ENCODE measurements at regions not wholly inside any gene's neighbourhood (a gene's known extent, or its start where the extent isn't known, plus 50 kb on each side); places are given as distances from the start of the nearest gene placed in this dataset.
"Not testable (repeated sequence)": the region's sequence is repeated elsewhere in the genome, so short reads cannot be mapped to it uniquely, and the experiment has no call there.

DNA sequence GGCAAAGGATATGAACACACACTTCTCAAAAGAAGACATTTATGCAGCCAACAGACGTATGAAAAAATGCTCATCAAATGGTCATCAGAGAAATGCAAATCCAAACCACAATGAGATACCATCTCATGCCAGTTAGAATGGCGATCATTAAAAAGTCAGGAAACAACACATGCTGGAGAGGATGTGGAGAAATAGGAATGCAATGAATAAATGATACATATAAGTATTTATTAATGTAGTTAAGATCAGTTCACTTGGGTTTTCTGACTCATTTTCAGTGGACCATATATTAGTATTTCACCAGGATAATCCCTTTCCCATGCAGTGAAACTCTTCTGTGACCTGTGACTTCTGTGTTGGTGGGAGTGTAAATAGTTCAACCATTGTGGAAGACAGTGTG is 110.1 kb downstream of the ATXN3L start:
- H3K4me3 Mint-ChIP-seq; H3K27me3 Mint-ChIP-seq; H3K4me1 Mint-ChIP-seq; POLR2A ChIA-PET (ENCODE audit: partially characterized antibody); H3K4me1 ChIP-seq (ENCODE audit: insufficient read depth, low read length); H3K9me3 Mint-ChIP-seq; H3K36me3 ChIP-seq (ENCODE audit: insufficient read depth, low read length); DNase-seq; H3K27ac ChIP-seq (ENCODE audit: low read depth, low read length); CTCF ChIA-PET (ENCODE audit: partially characterized antibody); H3K36me3 Mint-ChIP-seq; H3K27me3 ChIP-seq (ENCODE audit: insufficient read depth, low read length); H3K9me3 ChIP-seq (ENCODE audit: control insufficient read depth in 1 of 2, low read length in 2 of 2); H3K4me3 ChIP-seq (ENCODE audit: low read length in 2 of 2); intact Hi-C loops (cut with micrococcal nuclease): not testable (repeated sequence)
- H3K27ac Mint-ChIP-seq: peak overlapping the region in 1 of 7 donors; percentile 3

DNA sequence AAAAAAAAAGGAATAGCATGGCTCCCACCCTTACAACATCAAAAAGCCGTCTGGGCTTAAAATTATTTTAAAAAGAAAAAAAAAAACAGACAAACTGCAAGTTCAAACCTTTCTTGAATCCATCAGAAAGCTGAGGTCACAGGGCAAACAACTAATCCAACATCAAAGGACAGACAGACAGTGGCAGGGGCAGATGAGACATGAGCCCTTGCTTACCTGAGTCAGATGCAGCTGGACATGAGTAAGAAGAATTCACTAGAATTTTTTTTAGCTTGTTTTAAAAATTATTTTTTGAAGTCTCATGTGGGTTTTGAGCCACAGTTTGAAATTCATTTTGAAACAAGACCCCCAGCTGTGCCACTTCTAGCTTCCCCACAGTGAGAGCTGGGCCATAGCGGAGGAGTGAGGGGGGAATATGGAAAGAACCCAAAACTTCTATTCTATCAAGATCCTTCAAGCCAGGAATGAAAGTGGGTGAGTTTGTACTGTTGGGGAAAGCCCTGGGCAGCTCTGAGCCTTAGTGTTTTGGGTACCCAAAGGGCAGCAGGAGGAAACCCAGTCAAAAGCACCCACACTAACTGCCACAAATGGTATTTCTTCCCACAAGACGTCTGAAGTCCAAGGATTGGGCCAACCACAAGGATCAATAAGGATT is 111.4 kb downstream of the ATXN3L start:
- Mint-ChIP-seq H3K36me3 (no peaks in the 10 kb centered on the region), H3K4me1 (peaks cover 0 to 5% (median 3%) of the 10 kb centered on the region in 4 donors), H3K27ac (no peak overlapping the region), H3K27me3 (no peaks in the 10 kb centered on the region), H3K4me3 (no peak overlapping the region), H3K9me3 (peaks cover 0 to 7% (median 0%) of the 10 kb centered on the region in 8 donors)
- Histone ChIP-seq H3K4me3 (ENCODE audit: low read length in 2 of 2) (no peak overlapping the region), H3K4me1 (ENCODE audit: insufficient read depth, low read length) (no peaks in the 10 kb centered on the region), H3K36me3 (ENCODE audit: insufficient read depth, low read length) (no peaks in the 10 kb centered on the region), H3K9me3 (ENCODE audit: control insufficient read depth in 1 of 2, low read length in 2 of 2) (no peaks in the 10 kb centered on the region), H3K27me3 (ENCODE audit: insufficient read depth, low read length) (no peaks in the 10 kb centered on the region), H3K27ac (ENCODE audit: low read depth, low read length) (no peak overlapping the region)
- DNase-seq: no peak
- CTCF ChIA-PET (ENCODE audit: partially characterized antibody): no interaction called here
- intact Hi-C loops (cut with micrococcal nuclease): no loop called here
- POLR2A ChIA-PET (ENCODE audit: partially characterized antibody): no interaction called here

DNA sequence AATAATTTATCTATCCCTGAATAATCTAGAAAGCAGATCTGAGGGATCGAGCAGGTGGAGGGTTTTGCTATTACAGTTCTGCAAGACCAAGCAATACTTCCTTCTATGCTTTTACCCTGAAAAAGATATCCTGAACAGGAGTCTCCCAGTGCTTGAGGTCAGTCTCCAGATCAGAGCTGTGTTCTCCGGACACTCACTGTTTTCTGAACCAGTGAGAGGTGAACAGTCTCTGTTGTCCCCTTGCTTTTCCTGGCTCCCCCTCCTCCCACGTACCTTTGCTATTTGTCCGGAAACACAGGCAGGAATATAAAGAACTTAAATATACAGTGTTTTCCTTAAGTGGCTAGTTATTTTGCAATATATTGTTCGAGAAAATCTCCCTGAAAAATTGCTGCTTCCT is 116.6 kb downstream of the ATXN3L start:
- H3K4me1 ChIP-seq (ENCODE audit: insufficient read depth, low read length): no peaks in the 10 kb centered on the region
- POLR2A ChIA-PET (ENCODE audit: partially characterized antibody): no interaction called here
- no peaks in the 10 kb centered on the region for H3K27me3 Mint-ChIP-seq
- no peaks in the 10 kb centered on the region for H3K36me3 ChIP-seq (ENCODE audit: insufficient read depth, low read length)
- no peak overlapping the region for H3K4me3 Mint-ChIP-seq
- no peak overlapping the region for H3K27ac Mint-ChIP-seq
- no peaks in the 10 kb centered on the region for H3K27me3 ChIP-seq (ENCODE audit: insufficient read depth, low read length)
- H3K4me3 ChIP-seq (ENCODE audit: low read length in 2 of 2): no peak overlapping the region
- no peak for DNase-seq
- CTCF ChIA-PET (ENCODE audit: partially characterized antibody): no interaction called here
- intact Hi-C loops (cut with micrococcal nuclease): no loop called here
- H3K9me3 ChIP-seq (ENCODE audit: control insufficient read depth in 1 of 2, low read length in 2 of 2): no peaks in the 10 kb centered on the region
- no peaks in the 10 kb centered on the region for H3K4me1 Mint-ChIP-seq
- no peak overlapping the region for H3K27ac ChIP-seq (ENCODE audit: low read depth, low read length)
- no peaks in the 10 kb centered on the region for H3K36me3 Mint-ChIP-seq
- H3K9me3 Mint-ChIP-seq: no peaks in the 10 kb centered on the region

DNA sequence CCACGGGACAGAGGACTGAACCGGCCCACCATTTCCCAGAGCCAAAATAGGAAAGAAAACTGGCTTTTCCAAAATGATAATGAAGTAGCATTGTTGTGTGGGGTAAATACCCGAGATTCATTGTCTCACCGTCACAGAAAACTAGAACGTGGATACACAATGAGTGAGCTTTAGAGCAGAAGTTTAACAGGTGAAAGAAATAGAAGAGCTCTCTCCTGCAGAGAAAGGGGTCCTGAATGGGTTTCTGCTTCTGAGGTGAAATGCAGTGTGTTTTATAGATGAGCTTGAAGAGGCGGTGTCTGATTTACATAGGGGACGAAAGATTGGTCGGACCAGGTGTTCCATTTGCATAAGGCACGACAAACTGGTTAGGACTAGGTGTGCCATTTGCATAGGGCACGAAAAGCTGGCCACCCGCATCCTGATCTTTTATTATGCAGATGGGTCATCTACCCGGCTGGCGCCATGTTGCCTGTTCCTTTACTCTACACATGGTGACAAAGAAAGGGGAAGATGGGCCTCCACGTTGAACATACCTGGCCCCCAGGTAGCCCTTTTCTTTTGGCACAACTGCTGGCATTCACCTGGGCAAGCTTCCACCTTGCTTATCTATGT is 118.1 kb downstream of the ATXN3L start:
- DNase-seq: no peak
- Mint-ChIP-seq H3K36me3 (no peaks in the 10 kb centered on the region), H3K4me1 (no peaks in the 10 kb centered on the region), H3K9me3 (no peaks in the 10 kb centered on the region), H3K27me3 (no peaks in the 10 kb centered on the region), H3K4me3 (no peak overlapping the region), H3K27ac (no peak overlapping the region)
- CTCF ChIA-PET (ENCODE audit: partially characterized antibody): no interaction called here
- Histone ChIP-seq H3K9me3 (ENCODE audit: control insufficient read depth in 1 of 2, low read length in 2 of 2) (no peaks in the 10 kb centered on the region), H3K4me3 (ENCODE audit: low read length in 2 of 2) (no peak overlapping the region), H3K27ac (ENCODE audit: low read depth, low read length) (no peak overlapping the region), H3K27me3 (ENCODE audit: insufficient read depth, low read length) (no peaks in the 10 kb centered on the region), H3K4me1 (ENCODE audit: insufficient read depth, low read length) (no peaks in the 10 kb centered on the region), H3K36me3 (ENCODE audit: insufficient read depth, low read length) (no peaks in the 10 kb centered on the region)
- POLR2A ChIA-PET (ENCODE audit: partially characterized antibody): no interaction called here
- intact Hi-C loops (cut with micrococcal nuclease): no loop called here

DNA sequence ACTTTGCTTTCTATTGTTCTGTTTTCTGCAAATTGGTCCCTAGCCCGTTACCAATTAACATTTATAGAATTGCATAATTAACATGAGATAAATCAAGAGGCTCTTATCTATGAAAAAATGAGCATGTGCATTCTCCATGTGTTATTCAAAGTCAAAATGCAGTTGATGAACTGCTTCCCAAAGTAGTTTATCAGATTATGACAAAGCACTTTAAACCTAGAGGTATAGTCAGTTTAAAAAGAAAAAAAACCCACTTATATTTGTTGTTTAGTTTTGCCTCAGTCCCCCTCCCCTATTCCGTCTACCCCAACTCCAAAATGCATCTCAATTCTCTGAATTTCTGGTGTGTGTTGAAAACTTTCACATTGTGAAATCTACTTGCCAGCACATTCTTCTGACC is 119.5 kb downstream of the ATXN3L start:
- Mint-ChIP-seq H3K9me3 (no peaks in the 10 kb centered on the region), H3K27ac (no peak overlapping the region), H3K4me1 (no peaks in the 10 kb centered on the region), H3K36me3 (no peaks in the 10 kb centered on the region), H3K4me3 (no peak overlapping the region), H3K27me3 (no peaks in the 10 kb centered on the region)
- CTCF ChIA-PET (ENCODE audit: partially characterized antibody): no interaction called here
- Histone ChIP-seq H3K27me3 (ENCODE audit: insufficient read depth, low read length) (no peaks in the 10 kb centered on the region), H3K9me3 (ENCODE audit: control insufficient read depth in 1 of 2, low read length in 2 of 2) (no peaks in the 10 kb centered on the region), H3K27ac (ENCODE audit: low read depth, low read length) (no peak overlapping the region), H3K4me1 (ENCODE audit: insufficient read depth, low read length) (no peaks in the 10 kb centered on the region), H3K4me3 (ENCODE audit: low read length in 2 of 2) (no peak overlapping the region), H3K36me3 (ENCODE audit: insufficient read depth, low read length) (no peaks in the 10 kb centered on the region)
- intact Hi-C loops (cut with micrococcal nuclease): no loop called here
- no peak for DNase-seq
- POLR2A ChIA-PET (ENCODE audit: partially characterized antibody): no interaction called here

DNA sequence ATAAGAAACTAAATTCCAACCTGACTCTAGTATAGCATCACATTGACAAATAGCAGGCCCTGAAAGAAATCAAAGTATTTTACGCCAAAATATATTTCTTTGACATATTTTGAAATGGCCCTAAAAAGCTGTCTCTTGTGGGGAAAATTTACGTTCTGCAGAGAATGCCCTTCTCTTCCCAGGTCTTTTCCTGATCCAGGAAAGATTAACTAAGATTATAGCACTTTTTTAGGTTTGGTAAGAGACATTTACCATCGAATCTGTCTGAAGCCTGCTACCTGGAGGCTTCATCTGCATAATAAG is 121.1 kb downstream of the ATXN3L start:
- no peak overlapping the region for H3K27ac ChIP-seq (ENCODE audit: low read depth, low read length)
- ChIA-PET CTCF (ENCODE audit: partially characterized antibody) (no interaction called here), POLR2A (ENCODE audit: partially characterized antibody) (no interaction called here)
- no peaks in the 10 kb centered on the region for H3K4me1 ChIP-seq (ENCODE audit: insufficient read depth, low read length)
- Mint-ChIP-seq H3K9me3 (peaks cover 0 to 1% (median 0%) of the 10 kb centered on the region in 8 donors), H3K27me3 (no peaks in the 10 kb centered on the region), H3K4me1 (peaks cover 0 to 2% (median 0%) of the 10 kb centered on the region in 4 donors), H3K27ac (no peak overlapping the region), H3K36me3 (no peaks in the 10 kb centered on the region), H3K4me3 (no peak overlapping the region)
- intact Hi-C loops (cut with micrococcal nuclease): no loop called here
- H3K36me3 ChIP-seq (ENCODE audit: insufficient read depth, low read length): no peaks in the 10 kb centered on the region
- H3K4me3 ChIP-seq (ENCODE audit: low read length in 2 of 2): no peak overlapping the region
- DNase-seq: no peak
- H3K27me3 ChIP-seq (ENCODE audit: insufficient read depth, low read length): no peaks in the 10 kb centered on the region
- no peaks in the 10 kb centered on the region for H3K9me3 ChIP-seq (ENCODE audit: control insufficient read depth in 1 of 2, low read length in 2 of 2)

DNA sequence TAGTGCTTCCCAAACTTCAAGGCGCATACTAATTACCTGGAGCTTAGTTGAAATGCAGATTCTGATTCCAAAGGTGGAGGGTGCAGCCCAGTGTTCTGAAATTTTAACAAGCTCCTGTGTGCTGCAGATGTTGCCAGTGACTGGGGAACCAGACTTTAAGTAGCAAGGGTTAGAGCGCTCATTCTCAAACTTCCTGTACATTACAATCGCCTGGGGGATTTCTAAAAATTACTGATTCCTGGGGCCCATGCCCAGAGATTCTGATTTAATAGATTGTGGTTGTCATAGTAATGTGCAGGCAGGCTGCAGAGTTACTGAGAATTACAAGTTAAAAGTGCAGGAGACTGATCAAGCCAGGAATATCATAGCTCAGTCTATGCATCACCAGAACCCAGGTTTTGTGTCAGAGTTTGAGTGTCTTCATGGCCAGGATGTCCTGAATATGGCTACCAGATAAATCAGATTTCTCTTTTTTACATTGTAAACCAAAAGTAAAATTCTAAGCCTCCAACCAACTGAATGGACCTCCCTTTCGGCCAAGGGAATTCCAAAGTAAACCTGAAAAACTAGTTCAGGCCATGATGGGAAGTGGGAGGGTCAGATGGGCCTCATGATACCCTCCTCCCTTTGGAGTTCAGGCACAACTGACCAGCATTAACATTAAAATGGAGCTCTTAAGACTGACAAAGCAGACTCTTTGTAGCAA is 121.6 kb downstream of the ATXN3L start:
- Histone ChIP-seq H3K4me3 (ENCODE audit: low read length in 2 of 2) (no peak overlapping the region), H3K9me3 (ENCODE audit: control insufficient read depth in 1 of 2, low read length in 2 of 2) (no peaks in the 10 kb centered on the region), H3K36me3 (ENCODE audit: insufficient read depth, low read length) (no peaks in the 10 kb centered on the region), H3K4me1 (ENCODE audit: insufficient read depth, low read length) (no peaks in the 10 kb centered on the region), H3K27me3 (ENCODE audit: insufficient read depth, low read length) (no peaks in the 10 kb centered on the region), H3K27ac (ENCODE audit: low read depth, low read length) (no peak overlapping the region)
- Mint-ChIP-seq H3K36me3 (no peaks in the 10 kb centered on the region), H3K9me3 (peaks cover 0 to 1% (median 0%) of the 10 kb centered on the region in 8 donors), H3K27ac (no peak overlapping the region), H3K4me3 (no peak overlapping the region), H3K4me1 (peaks cover 0 to 3% (median 0%) of the 10 kb centered on the region in 4 donors), H3K27me3 (no peaks in the 10 kb centered on the region)
- no peak for DNase-seq
- CTCF ChIA-PET (ENCODE audit: partially characterized antibody): no interaction called here
- intact Hi-C loops (cut with micrococcal nuclease): no loop called here
- POLR2A ChIA-PET (ENCODE audit: partially characterized antibody): no interaction called here

Measured in CD4-positive, alpha-beta memory T cell (primary cell).